Endometrium (tissue), 2 donors: ENCODE measurements at regions not wholly inside any gene's neighbourhood (a gene's known extent, or its start where the extent isn't known, plus 50 kb on each side); places are given as distances from the start of the nearest gene placed in this dataset.
A peak's percentile ranks its signal among the peaks of the same experiment; 100 is the strongest.

ENCODE experiments used
- FAIRE-seq: peaks from 2 replicates; lab custom pipeline; 2012; peaks lifted over from hg19 to GRCh38; lab: Jason Lieb, UNC
- donor health status: control.
- donor health status: control.

GRCh38 chr11:11044137-11044855, 186.4 kb upstream of the ZBED5 start:
- FAIRE-seq: no peak

GRCh38 chr11:11043721-11044120, 185.9 kb upstream of the ZBED5 start:
- FAIRE-seq: no peak

- peak; percentile 97 for FAIRE-seq
These were observed 181.5 kb upstream of the ZBED5 start for GRCh38 chr11:11039208-11039965.

- no peak for FAIRE-seq
These were observed 180.9 kb upstream of the ZBED5 start for GRCh38 chr11:11038782-11039181.

- FAIRE-seq: no peak
These were observed 180.5 kb upstream of the ZBED5 start for GRCh38 chr11:11038352-11038751.

GRCh38 chr11:11036848-11037732, 179.2 kb upstream of the ZBED5 start:
- FAIRE-seq: no peak

DNA sequence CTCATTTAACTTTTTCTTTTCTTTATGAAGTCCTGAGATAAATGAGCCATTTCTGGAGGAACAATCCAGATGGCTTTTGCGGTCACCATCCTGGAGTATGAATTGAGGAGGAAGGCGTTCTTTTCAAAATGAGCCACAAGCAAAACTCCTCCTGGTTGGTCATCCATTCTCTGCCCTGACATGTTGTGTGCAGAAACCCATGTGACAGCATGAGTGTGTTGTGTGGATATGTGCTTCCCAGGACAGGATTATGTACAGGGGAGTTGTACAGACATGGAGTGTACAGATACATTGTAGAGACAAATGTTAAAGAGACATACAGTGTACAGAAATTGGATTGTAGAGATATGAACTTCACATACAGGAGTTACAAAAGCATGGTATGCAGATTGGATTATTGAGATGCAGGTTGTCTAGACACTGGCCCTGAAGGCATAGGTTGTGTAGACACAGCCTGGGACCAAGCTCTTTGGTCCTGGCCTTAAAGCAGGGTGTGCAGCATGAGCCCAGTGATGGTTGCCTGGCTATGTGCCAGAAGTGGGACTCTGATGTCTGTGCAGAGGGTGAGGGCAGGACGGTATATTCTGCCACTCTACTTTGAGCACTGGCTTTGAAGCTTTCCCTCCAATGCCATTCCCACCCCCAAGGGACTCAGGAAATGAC, 178.5 kb upstream of the ZBED5 start:
- FAIRE-seq: no peak

- no peak for FAIRE-seq
These were observed 177.5 kb upstream of the ZBED5 start for GRCh38 chr11:11035331-11035730.

DNA sequence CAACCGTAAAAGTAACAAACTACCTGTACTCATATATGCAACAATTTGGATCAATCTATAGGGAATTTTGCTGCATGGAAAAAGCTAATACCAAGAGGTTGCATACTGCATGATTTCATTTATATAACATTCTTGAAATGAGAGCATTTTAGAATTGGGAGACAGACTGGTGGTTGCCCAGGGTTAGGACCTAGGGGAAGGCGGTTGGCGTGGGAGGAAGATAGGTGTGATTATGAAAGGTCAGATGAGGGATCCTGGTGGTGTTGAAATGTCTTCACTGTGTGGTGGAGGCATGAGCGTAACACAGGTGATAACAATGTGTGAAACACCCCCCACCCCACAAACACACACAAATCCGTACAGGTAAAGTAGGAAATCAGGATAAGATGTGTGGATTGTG, 176.6 kb upstream of the ZBED5 start:
- FAIRE-seq: no peak

DNA sequence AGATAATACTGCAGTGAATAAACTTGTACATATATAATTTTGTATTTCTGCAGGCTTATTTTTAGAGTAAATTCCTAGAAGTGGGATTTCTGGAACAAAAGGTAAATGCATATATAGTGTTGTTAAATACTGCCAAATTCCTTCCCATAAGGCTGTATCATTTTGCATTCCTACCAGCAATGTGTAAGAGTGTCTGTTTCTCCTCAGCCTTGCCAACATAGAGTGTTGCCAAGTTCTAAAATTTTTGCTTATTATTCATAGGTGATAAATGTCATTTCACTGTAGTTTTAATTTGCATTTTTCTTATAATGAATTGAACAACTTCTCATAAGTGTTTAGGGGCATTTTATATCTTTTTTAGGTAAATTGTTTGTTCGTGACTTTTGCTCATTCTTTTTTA, 174.2 kb upstream of the ZBED5 start:
- FAIRE-seq: no peak

- FAIRE-seq: no peak
These were observed 171.2 kb upstream of the ZBED5 start for GRCh38 chr11:11029027-11029426.

GRCh38 chr11:11028017-11028692, 170.3 kb upstream of the ZBED5 start:
- FAIRE-seq: no peak

- FAIRE-seq: no peak
These were observed 169.4 kb upstream of the ZBED5 start for GRCh38 chr11:11027288-11027687.

GRCh38 chr11:11025087-11025486, 167.2 kb upstream of the ZBED5 start:
- FAIRE-seq: no peak

DNA sequence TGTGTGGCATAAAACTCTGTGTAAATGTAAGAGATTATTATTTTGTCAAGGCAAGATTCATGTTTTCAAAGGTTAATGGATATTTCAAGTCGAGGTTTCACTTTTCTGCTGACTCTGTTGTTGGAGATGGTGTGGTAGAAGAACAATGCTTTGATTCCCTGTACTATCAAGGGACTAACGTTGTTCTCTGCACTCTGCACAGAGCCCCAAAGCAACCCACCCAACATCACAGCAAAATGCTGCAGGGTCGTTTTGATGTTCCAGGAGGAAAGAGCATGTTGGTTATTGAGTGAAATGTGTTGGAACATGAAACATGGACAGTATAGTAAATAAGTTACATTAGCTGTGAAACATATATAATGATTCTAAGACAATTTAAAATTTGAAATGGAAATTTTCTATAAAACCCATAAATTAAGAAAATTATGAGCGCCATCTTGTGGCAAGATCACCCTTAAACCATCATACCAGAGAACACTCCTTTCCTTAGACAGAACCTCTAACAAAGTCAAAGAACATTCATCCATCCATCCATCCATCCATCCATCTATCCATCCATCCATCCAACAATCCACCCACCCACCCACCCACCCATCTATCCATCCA, 164.4 kb upstream of the ZBED5 start:
- FAIRE-seq: no peak

DNA sequence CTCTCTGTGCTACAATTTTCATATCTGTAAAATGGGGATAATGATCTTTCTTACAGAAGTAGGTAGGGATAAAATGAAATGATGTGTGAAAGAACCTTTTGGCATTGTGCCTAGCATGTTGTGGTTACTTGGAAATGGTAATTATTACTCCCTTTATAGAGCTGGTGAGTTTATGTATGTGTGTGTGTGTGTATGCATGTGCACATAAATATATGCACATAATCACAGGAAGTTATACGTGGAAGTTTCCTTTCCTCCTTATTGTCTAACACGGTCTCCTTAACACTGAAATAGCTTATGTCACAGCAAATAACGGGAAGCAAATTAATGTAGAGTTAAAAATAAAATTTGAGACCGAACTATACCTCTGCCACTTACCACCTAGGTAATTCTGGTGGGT, 163.7 kb upstream of the ZBED5 start:
- no peak for FAIRE-seq

DNA sequence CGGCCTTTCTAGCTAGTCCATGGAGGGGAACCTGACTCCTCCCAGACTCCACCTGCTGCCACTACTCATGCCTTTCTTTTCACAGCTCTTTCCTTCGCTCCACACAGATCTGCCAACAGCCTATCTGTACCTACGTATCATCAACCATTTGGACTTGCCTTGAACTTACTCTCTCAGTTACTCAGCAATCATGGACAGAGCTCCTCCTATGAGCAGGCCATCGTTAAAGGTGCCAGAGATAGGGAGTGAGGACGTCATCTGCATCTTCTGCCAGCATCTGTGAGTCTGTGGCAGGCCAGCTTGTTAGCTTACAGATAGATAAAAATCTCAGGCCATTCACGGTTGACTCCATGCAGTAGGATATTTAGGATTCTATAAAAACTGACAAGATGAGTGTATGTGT, 162.9 kb upstream of the ZBED5 start:
- no peak for FAIRE-seq

DNA sequence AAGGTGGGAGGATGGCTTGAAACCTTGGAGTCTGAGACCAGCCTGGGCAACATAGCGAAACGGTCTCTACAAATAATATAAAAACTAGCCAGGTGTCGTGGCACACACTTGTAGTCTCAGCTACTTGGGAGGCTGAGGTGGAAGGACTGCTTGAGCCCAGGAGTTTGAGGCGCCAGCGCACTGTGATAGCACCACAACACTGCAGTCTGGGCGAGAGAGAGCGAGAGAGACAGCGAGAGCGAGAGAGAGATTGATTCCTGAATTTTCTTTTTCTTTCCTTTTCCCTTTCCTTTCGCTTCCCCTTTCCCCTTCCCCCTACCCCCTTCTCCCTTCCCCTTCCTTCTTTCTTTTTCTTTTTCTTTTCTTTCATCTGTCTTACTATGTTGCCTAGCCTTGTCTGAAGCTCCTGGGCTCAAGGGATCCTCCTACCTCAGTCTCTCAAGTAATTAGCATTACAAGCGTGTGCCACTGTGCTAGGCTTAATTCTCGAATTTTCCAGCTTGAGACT, 162.4 kb upstream of the ZBED5 start:
- FAIRE-seq: no peak

DNA sequence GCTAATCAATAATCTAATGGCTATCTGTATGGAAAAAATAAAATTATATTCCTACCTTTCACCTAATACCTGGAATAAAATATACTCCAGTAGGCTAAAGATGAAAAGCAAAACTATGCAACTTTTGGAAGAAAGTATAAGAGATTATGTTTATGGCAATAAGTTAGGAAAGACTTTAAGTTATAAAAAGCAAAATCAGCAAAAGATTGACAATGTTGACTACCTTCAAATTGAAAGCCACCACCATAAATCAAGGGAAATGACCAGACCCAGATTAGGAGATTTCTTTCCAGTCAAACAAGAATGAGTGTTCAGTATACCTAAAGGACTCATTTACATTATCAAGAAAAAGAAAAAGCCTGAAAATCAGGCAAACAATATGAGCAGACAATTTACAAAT, 159.1 kb upstream of the ZBED5 start:
- no peak for FAIRE-seq

GRCh38 chr11:11016068-11016467, 158.2 kb upstream of the ZBED5 start:
- no peak for FAIRE-seq

GRCh38 chr11:11011617-11012016, 153.8 kb upstream of the ZBED5 start:
- no peak for FAIRE-seq
